PC-3 (cell line): ENCODE measurements at regions not wholly inside any gene's neighbourhood (a gene's known extent, or its start where the extent isn't known, plus 50 kb on each side); places are given as distances from the start of the nearest gene placed in this dataset.

Experiments
- CTCF ChIP-seq: fragments of 300-600 bp; sonication (generic); conservative IDR thresholded peaks from 2 replicates; pipeline ENCODE4 v1.5.1; 2017; ENCODE audit warnings: antibody characterized with exemption, low read depth, mild to moderate bottlenecking, low read length
- EZH2phosphoT487 ChIP-seq: fragments of 300-600 bp; sonication (generic); IDR thresholded peaks from 2 replicates; pipeline ENCODE4 v1.6.1; 2018; ENCODE audit warnings: mild to moderate bottlenecking, antibody characterized with exemption, low read length, borderline replicate concordance

GRCh38 chr2:109058191-109058632, 69.2 kb upstream of the EDAR start:
- no peak for TF ChIP-seq CTCF
- no peak for TF ChIP-seq EZH2phosphoT487
